ENCODE measurements at regions not wholly inside any gene's neighbourhood (a gene's known extent, or its start where the extent isn't known, plus 50 kb on each side); places are given as distances from the start of the nearest gene placed in this dataset.

GRCh38 chr13:60227158-60227557, 63.4 kb upstream of the DIAPH3 start:
- Histone ChIP-seq H3K9me3 (ENCODE audit: control insufficient read depth, low read depth, low read length) (no peaks in the 10 kb centered on the region), H4K91ac (ENCODE audit: insufficient read length, low read depth, low read length) (no peak overlapping the region), H2AK5ac (ENCODE audit: insufficient read length, low read length) (no peak overlapping the region), H2AFZ (ENCODE audit: low read length) (no peak overlapping the region), H2BK15ac (ENCODE audit: low read depth, low read length) (no peak overlapping the region), H3K14ac (ENCODE audit: insufficient read depth, low read length) (no peak overlapping the region), H4K20me1 (ENCODE audit: control insufficient read depth, insufficient read depth, insufficient read length) (no peaks in the 10 kb centered on the region), H3K4ac (ENCODE audit: low read depth, low read length) (no peak overlapping the region), H4K5ac (ENCODE audit: insufficient read length, low read depth, low read length) (no peak overlapping the region), H3K79me1 (ENCODE audit: insufficient read depth, low read depth, low read length, poor library complexity, severe bottlenecking) (no peaks in the 10 kb centered on the region), H3K23ac (ENCODE audit: insufficient read length, low read depth, low read length) (no peak overlapping the region), H3K23me2 (ENCODE audit: insufficient read length, low read depth, low read length, poor library complexity, severe bottlenecking) (no peaks in the 10 kb centered on the region), H2BK5ac (ENCODE audit: insufficient read length, low read length) (no peak overlapping the region), H3T11ph (ENCODE audit: low read length) (no peak overlapping the region), H2BK20ac (ENCODE audit: low read depth, low read length, poor library complexity, severe bottlenecking) (no peak overlapping the region), H3K79me2 (ENCODE audit: insufficient read depth, low read length) (no peaks in the 10 kb centered on the region), H3K56ac (ENCODE audit: insufficient read length, low read depth, low read length) (no peak overlapping the region), H2BK120ac (ENCODE audit: low read depth, low read length, poor library complexity, severe bottlenecking) (no peak overlapping the region), H3K27ac (ENCODE audit: insufficient read length, low read depth, low read length) (no peak overlapping the region), H3K18ac (ENCODE audit: insufficient read length, low read depth, low read length) (no peak overlapping the region), H3K4me2 (ENCODE audit: insufficient read depth, insufficient read length, low read length) (no peak overlapping the region), H2BK12ac (ENCODE audit: insufficient read length, low read depth, low read length) (no peak overlapping the region), H3K9ac (ENCODE audit: extremely low read depth, insufficient read length, low read length) (no peak overlapping the region), H3K27me3 (ENCODE audit: insufficient read depth, low read length) (no peaks in the 10 kb centered on the region), H4K8ac (replicated peaks; ENCODE audit: insufficient read length, low read depth, low read length) (no peak overlapping the region), H3K4me1 (ENCODE audit: insufficient read depth, low read length) (no peaks in the 10 kb centered on the region)
- Mint-ChIP-seq H3K27ac (no peak overlapping the region), H3K4me1 (peaks cover 0 to 3% of the 10 kb centered on the region in 2 experiments; a peak in 2 of 4 replicates), H3K4me3 (no peak overlapping the region), H3K36me3 (ENCODE audit: insufficient read depth in 1 of 3, low read depth in 3 of 3) (no peaks in the 10 kb centered on the region), H3K9me3 (no peaks in the 10 kb centered on the region), H3K27me3 (ENCODE audit: low read depth) (no peaks in the 10 kb centered on the region)
- TF ChIP-seq, protein P1, sequence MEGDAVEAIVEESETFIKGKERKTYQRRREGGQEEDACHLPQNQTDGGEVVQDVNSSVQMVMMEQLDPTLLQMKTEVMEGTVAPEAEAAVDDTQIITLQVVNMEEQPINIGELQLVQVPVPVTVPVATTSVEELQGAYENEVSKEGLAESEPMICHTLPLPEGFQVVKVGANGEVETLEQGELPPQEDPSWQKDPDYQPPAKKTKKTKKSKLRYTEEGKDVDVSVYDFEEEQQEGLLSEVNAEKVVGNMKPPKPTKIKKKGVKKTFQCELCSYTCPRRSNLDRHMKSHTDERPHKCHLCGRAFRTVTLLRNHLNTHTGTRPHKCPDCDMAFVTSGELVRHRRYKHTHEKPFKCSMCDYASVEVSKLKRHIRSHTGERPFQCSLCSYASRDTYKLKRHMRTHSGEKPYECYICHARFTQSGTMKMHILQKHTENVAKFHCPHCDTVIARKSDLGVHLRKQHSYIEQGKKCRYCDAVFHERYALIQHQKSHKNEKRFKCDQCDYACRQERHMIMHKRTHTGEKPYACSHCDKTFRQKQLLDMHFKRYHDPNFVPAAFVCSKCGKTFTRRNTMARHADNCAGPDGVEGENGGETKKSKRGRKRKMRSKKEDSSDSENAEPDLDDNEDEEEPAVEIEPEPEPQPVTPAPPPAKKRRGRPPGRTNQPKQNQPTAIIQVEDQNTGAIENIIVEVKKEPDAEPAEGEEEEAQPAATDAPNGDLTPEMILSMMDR (conservative IDR thresholded peaks at IDR 0.05), result no peak
- no peak for DNase-seq

Data from H9 (cell line).